MM.1S (cell line): ENCODE measurements at regions not wholly inside any gene's neighbourhood (a gene's known extent, or its start where the extent isn't known, plus 50 kb on each side); places are given as distances from the start of the nearest gene placed in this dataset.

ENCODE experiments used
- CTCF ChIP-seq: fragments of 300-600 bp; sonication (generic); IDR thresholded peaks from 2 replicates; pipeline ENCODE4 v1.5.1; 2016; ENCODE audit warnings: antibody characterized with exemption, low read length, mixed read lengths
- EZH2 ChIP-seq: fragments of 300-600 bp; sonication (generic); optimal IDR thresholded peaks from 2 replicates; pipeline ENCODE3; 2017; ENCODE audit warnings: low read depth, mild to moderate bottlenecking, antibody characterized with exemption, low read length, mixed read lengths
- EZH2phosphoT487 ChIP-seq: fragments of 300-600 bp; sonication (generic); IDR thresholded peaks from 2 replicates; pipeline ENCODE4 v1.6.1; 2018; ENCODE audit warnings: antibody characterized with exemption, low read length

- TF ChIP-seq CTCF (no peak), EZH2phosphoT487 (no peak), EZH2 (no peak)
Measured at GRCh38 chr3:106190296-106190695, 321.5 kb upstream of the CBLB start.
